Medulla oblongata (tissue), 1 donor: ENCODE measurements at regions not wholly inside any gene's neighbourhood (a gene's known extent, or its start where the extent isn't known, plus 50 kb on each side); places are given as distances from the start of the nearest gene placed in this dataset.
"Not testable (repeated sequence)": the region's sequence is repeated elsewhere in the genome, so short reads cannot be mapped to it uniquely, and the experiment has no call there.

ENCODE experiments used
- DNase-seq: peaks from one replicate; pipeline ENCODE4 v3.0.0-alpha.2; 2015; ENCODE audit errors: extremely low spot score

DNA sequence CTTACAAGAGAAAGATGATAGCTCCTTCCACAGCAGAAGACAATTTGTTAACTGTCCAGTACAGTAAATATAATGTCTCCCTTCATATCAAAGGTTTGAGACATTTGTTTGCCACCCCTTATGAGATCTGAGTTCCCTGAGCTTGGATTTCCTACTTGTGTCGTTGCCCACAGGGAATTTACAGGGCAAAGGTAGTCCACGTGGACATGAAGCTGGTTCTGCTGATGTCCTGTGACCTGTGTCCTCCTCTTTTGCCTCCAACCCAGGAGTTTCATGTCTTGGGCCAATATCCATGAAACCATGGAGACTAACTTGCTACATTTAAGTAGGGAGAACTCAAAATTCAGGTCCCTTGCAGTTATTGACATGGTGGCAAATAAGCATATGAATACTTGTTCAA is 172.2 kb upstream of the KCTD7 start:
- not testable (repeated sequence) for DNase-seq

GRCh38 chr7:66458991-66459390 is 169.7 kb upstream of the KCTD7 start:
- not testable (repeated sequence) for DNase-seq

- DNase-seq, result not testable (repeated sequence)
Measured at GRCh38 chr7:66459783-66460413, 168.8 kb upstream of the KCTD7 start.

DNA sequence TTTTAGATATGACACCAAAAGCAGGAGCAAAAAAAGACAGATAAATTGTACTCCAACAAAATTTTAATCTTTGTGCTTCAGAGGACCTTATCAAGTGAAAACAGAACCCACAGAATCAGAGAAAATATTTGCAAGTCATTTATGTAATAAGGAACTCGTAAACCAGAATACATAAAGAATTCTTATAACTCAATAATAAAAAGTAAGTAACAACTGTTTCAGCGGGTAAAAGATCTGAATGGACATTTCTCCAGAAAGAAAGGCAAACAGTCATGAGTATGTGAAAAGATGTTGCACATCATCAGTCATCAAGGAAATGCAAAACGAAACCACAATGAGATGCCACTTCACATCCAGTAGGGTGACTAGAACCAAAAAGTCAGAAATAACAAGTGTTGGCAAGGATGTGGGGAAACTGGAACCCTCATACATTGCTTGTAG is 167.7 kb upstream of the KCTD7 start:
- no peak for DNase-seq

GRCh38 chr7:66461397-66461796 is 167.3 kb upstream of the KCTD7 start:
- not testable (repeated sequence) for DNase-seq

DNA sequence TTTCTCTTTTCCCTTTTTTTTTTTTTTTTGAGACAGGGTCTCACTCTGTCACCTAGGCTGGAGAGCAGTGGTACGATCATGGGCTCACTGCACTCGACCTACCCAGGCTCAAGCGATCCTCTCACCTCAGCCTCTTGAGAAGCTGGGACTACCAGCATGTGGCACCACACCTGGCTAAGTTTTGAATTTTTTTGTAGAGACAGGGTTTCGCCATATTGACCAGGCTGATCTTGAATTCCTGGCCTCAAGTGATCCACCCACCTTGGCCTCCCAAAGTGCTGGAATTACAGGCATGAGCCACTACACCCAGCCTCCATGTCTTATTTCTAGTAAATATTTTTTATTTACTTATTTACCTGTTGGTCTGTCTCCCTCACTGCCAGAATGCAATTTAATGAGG is 165.8 kb upstream of the KCTD7 start:
- DNase-seq, result not testable (repeated sequence)

GRCh38 chr7:66464059-66464458 is 164.6 kb upstream of the KCTD7 start:
- DNase-seq, result no peak

GRCh38 chr7:66466081-66466600 is 162.5 kb upstream of the KCTD7 start:
- DNase-seq, result no peak

GRCh38 chr7:66467887-66468286 is 160.8 kb upstream of the KCTD7 start:
- no peak for DNase-seq

GRCh38 chr7:66473064-66473463 is 155.6 kb upstream of the KCTD7 start:
- DNase-seq, result not testable (repeated sequence)

DNA sequence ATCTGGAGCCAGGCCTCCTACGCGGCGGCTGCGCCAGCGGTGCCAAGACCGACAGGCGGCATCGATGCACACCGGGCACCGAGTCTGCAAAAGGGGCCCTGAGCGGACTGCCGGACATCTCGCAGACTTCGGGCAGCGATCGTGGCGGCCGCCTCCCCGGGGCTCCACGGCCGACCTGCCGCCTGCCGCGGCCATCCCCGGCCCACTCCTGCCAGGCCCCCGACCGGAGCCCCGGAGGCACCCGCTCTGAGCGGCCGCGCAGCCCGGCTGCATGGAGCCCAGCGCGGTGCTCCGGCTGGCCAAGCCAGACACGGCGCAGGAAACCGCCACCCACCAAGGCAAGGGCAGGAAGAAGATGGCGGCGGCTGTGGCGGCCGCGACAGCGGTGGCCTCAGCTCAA is 154.2 kb upstream of the KCTD7 start:
- DNase-seq, result no peak

GRCh38 chr7:66476056-66476455 is 152.6 kb upstream of the KCTD7 start:
- DNase-seq, result not testable (repeated sequence)

- DNase-seq, result not testable (repeated sequence)
Measured at GRCh38 chr7:66477822-66478397, 150.8 kb upstream of the KCTD7 start.

- DNase-seq, result not testable (repeated sequence)
Measured at GRCh38 chr7:66481229-66481628, 147.5 kb upstream of the KCTD7 start.

DNA sequence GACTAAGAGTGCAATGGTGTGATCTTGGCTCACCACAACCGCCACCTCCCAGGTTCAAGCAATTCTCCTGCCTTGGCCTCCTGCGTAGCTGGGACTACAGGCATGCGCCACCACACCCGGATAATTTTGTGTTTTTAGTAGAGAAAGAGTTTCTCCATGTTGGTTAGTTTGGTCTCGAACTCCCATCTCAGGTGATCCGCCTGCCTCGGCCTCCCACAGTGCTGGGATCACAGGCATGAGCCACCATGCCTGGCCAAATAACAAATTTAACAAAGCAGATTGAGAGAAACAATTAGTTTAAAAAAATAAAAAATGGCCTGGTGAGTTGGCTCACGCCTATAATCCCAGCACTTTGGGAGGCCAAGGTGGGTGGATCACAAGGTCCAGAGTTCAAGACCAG is 139.6 kb upstream of the KCTD7 start:
- DNase-seq, result not testable (repeated sequence)

GRCh38 chr7:66489741-66490140 is 138.9 kb upstream of the KCTD7 start:
- DNase-seq, result not testable (repeated sequence)

GRCh38 chr7:66490979-66491378 is 137.7 kb upstream of the KCTD7 start:
- DNase-seq, result not testable (repeated sequence)

DNA sequence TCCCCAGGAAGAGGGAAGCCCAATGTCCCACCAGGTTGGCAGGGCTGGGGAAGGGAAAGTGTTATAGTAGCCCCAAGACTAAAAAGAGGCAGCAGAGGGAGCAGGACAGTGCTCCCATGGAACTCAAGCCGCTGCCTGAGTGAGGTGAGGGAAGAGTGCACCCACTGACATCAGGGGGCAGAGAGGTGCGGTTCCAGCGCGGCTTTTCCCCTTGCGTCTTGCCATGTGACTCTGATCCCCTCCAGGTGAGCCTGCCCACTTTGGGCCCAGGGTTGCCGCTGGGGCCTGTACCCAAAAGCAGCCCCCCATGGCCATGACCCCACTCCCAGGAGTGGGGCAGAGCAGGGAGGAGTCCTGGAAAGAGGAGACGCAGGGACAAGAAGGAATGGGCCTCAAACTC is 136.3 kb upstream of the KCTD7 start:
- DNase-seq, result not testable (repeated sequence)

DNA sequence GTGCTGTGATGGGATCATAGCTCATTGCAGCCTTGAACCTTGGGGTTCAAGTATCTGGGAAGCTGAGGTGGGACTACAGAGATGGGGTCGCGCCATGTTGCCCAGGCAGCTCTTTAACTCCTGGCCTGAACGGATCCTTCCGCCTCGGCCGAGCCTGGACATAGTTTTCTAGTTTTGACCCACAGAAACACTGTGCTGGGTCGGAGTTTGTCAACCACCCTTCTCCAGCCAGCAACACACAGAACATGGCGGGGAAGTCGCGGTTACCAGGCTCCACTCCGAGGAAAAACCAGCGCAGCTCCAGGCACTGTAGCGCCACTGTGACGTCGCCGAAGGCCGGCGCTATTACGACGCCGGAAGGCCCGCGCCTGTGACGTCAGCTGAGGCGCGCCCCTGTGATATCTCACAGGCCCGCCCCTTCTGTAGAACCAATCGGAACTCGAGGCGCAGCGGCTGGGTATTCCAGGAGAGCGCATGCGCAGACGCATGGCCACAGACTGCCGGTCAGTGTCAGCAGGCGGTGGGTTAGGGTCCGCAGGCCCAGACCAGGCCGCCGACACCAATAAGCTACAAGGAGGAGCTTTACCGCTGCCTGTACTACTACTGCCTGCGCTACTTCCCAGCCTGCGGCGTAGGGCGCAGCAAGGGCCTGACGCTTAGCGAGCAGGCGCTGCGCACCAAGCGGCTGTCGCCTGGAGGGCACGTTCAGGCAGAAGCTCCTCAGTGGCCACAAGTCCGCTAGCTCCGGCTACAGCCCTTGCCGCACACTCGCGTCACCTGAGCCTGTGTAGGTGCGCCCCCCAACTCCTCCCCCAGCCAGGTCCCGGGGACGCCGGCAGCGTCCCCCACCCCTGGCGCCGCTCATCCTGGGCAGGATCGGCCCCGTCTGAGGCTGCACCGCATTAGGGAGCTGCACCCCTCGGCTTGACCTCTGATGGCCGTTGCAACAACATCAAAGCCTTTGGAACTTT is 135.2 kb upstream of the KCTD7 start:
- peak; percentile 99 for DNase-seq

- DNase-seq, result no peak
Measured at GRCh38 chr7:66497346-66497745, 131.3 kb upstream of the KCTD7 start.

DNA sequence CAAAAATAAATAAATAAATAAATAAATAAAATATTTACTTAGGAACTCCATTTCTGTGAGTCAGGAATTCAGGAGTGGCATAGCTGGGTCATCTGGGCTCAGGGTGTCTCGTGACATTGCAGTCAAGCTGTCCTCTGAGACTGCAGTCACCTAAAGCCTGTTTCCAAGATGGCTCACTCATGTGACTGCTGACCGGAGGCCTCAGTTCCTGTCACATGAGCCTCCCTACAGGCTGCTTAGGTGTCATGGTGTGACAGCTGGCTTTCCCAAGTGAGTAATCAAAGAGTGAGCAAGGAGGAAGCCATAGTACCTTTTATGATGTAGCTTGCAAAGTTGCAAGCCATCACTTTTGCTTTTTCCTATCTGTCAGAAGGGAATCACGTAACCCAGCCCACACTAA is 128.6 kb upstream of the KCTD7 start:
- DNase-seq, result no peak
